MM.1S (cell line): ENCODE measurements at regions not wholly inside any gene's neighbourhood (a gene's known extent, or its start where the extent isn't known, plus 50 kb on each side); places are given as distances from the start of the nearest gene placed in this dataset.

Source experiments
- DNase-seq: peaks from one replicate; pipeline ENCODE4 v3.0.0-alpha.2; 2015
- H2AFZ ChIP-seq: fragments of 300-600 bp; sonication (generic); 2 replicates; pipeline ENCODE4 v1.6.0; 2016; ENCODE audit warnings: antibody characterized with exemption, low read length
- H3F3A ChIP-seq: fragments of 300-600 bp; sonication (generic); 2 replicates; pipeline ENCODE4 v1.6.1; 2016; ENCODE audit warnings: mild to moderate bottlenecking, antibody characterized with exemption, low read length, moderate library complexity, mixed read lengths; ENCODE audit not compliant: insufficient read depth
- H3K27ac ChIP-seq: fragments of 300-600 bp; sonication (generic); 2 replicates; pipeline ENCODE4 v1.5.1; 2016; ENCODE audit warnings: mild to moderate bottlenecking, low read length
- H3K27me3 ChIP-seq: fragments of 300-600 bp; sonication (generic); replicated peaks from 2 replicates; pipeline ENCODE4 v1.6.0; 2016; ENCODE audit warnings: low read length; ENCODE audit not compliant: insufficient read depth
- H3K36me3 ChIP-seq: fragments of 300-600 bp; sonication (generic); replicated peaks from 2 replicates; pipeline ENCODE4 v1.6.1; 2016; ENCODE audit warnings: mild to moderate bottlenecking, low read length, mixed read lengths; ENCODE audit not compliant: insufficient read depth
- H3K4me1 ChIP-seq: fragments of 300-600 bp; sonication (generic); 2 replicates; pipeline ENCODE4 v1.6.1; 2016; ENCODE audit warnings: low read length, mixed read lengths
- H3K4me2 ChIP-seq: fragments of 300-600 bp; sonication (generic); 2 replicates; pipeline ENCODE4 v1.6.0; 2016; ENCODE audit warnings: low read depth, low read length
- H3K4me3 ChIP-seq: fragments of 300-600 bp; sonication (generic); 2 replicates; pipeline ENCODE4 v1.5.1; 2016; ENCODE audit warnings: low read length, mixed read lengths
- H3K79me2 ChIP-seq: fragments of 300-600 bp; sonication (generic); 2 replicates; pipeline ENCODE4 v1.6.1; 2016; ENCODE audit warnings: mixed run types, low read length, mixed read lengths
- H3K9ac ChIP-seq: fragments of 300-600 bp; sonication (generic); 2 replicates; pipeline ENCODE4 v1.6.1; 2016; ENCODE audit warnings: low read length, mixed read lengths
- H3K9me2 ChIP-seq: fragments of 300-600 bp; sonication (generic); replicated peaks from 2 replicates; pipeline ENCODE4 v1.6.1; 2016; ENCODE audit warnings: mild to moderate bottlenecking, low read length, mixed read lengths; ENCODE audit not compliant: insufficient read depth
- H3K9me3 ChIP-seq: fragments of 300-600 bp; sonication (generic); replicated peaks from 2 replicates; pipeline ENCODE4 v1.6.1; 2016; ENCODE audit warnings: mild to moderate bottlenecking, low read length, mixed read lengths; ENCODE audit not compliant: insufficient read depth
- H4K20me1 ChIP-seq: fragments of 300-600 bp; sonication (generic); 2 replicates; pipeline ENCODE4 v1.6.1; 2016; ENCODE audit warnings: mild to moderate bottlenecking, low read length, moderate library complexity, mixed read lengths; ENCODE audit not compliant: insufficient read depth
- EZH2 ChIP-seq: fragments of 300-600 bp; sonication (generic); optimal IDR thresholded peaks from 2 replicates; pipeline ENCODE3; 2017; ENCODE audit warnings: low read depth, mild to moderate bottlenecking, antibody characterized with exemption, low read length, mixed read lengths
- EZH2phosphoT487 ChIP-seq: fragments of 300-600 bp; sonication (generic); IDR thresholded peaks from 2 replicates; pipeline ENCODE4 v1.6.1; 2018; ENCODE audit warnings: antibody characterized with exemption, low read length
- TF ChIP-seq, protein P1 (sequence below): fragments of 300-600 bp; sonication (generic); IDR thresholded peaks from 2 replicates; pipeline ENCODE4 v1.5.1; 2016; ENCODE audit warnings: antibody characterized with exemption, low read length, mixed read lengths

DNA sequence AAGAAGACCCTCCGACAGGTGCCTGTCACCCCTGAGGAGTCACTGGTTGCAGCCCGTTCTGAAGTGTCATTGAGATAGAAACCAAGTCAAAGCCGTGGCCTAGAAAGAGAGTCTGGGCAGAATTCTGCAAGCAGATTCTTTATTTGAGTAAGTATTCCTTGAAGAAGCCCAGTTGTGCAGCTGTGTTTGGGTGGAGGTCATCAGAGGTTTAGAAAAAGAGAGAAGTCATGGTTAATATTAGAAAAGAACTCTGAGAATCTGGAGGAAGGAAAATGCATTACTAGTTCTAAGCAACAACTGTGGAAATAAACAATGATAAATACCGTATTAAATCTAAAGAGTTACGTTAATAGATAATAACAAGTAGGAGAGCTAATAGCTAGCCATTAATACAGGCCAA, 118.8 kb upstream of the KIRREL3 start:
- no peak overlapping the region for H3K9ac ChIP-seq
- TF ChIP-seq EZH2 (no peak), EZH2phosphoT487 (no peak)
- TF ChIP-seq, protein P1, sequence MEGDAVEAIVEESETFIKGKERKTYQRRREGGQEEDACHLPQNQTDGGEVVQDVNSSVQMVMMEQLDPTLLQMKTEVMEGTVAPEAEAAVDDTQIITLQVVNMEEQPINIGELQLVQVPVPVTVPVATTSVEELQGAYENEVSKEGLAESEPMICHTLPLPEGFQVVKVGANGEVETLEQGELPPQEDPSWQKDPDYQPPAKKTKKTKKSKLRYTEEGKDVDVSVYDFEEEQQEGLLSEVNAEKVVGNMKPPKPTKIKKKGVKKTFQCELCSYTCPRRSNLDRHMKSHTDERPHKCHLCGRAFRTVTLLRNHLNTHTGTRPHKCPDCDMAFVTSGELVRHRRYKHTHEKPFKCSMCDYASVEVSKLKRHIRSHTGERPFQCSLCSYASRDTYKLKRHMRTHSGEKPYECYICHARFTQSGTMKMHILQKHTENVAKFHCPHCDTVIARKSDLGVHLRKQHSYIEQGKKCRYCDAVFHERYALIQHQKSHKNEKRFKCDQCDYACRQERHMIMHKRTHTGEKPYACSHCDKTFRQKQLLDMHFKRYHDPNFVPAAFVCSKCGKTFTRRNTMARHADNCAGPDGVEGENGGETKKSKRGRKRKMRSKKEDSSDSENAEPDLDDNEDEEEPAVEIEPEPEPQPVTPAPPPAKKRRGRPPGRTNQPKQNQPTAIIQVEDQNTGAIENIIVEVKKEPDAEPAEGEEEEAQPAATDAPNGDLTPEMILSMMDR, result no peak
- no peaks in the 10 kb centered on the region for H4K20me1 ChIP-seq
- no peaks in the 10 kb centered on the region for H3F3A ChIP-seq
- no peak overlapping the region for H2AFZ ChIP-seq
- no peaks in the 10 kb centered on the region for H3K79me2 ChIP-seq
- H3K4me1 ChIP-seq, result no peaks in the 10 kb centered on the region
- no peaks in the 10 kb centered on the region for H3K36me3 ChIP-seq
- H3K27ac ChIP-seq, result no peak overlapping the region
- H3K4me2 ChIP-seq, result no peak overlapping the region
- no peaks in the 10 kb centered on the region for H3K9me3 ChIP-seq
- H3K9me2 ChIP-seq, result no peaks in the 10 kb centered on the region
- H3K27me3 ChIP-seq, result no peaks in the 10 kb centered on the region
- H3K4me3 ChIP-seq, result no peak overlapping the region
- DNase-seq, result no peak

DNA sequence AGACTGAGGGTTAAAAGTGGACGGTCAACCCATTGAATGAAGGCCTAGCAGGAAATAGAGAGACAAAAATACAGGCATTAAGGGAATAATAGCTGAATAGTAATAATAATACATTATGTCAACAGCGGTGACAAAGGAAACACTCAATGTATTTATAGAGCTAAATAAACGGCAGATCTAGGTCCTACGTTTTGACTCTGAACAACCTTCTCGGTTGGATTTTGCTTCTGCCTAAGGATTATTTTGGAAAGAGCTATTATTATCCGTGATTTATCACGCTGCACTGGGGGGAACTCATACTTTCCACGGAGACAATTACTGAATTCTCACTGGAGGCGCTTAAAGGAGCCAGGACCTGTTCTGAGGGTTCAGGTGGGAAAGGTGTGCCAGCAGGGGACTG, 118.2 kb upstream of the KIRREL3 start:
- no peak overlapping the region for H2AFZ ChIP-seq
- DNase-seq, result no peak
- no peak overlapping the region for H3K9ac ChIP-seq
- TF ChIP-seq, protein P1, result no peak
- no peak for TF ChIP-seq EZH2phosphoT487
- H3K4me1 ChIP-seq, result no peaks in the 10 kb centered on the region
- H3F3A ChIP-seq, result no peaks in the 10 kb centered on the region
- H3K4me3 ChIP-seq, result no peak overlapping the region
- no peak overlapping the region for H3K27ac ChIP-seq
- no peaks in the 10 kb centered on the region for H3K79me2 ChIP-seq
- H4K20me1 ChIP-seq, result no peaks in the 10 kb centered on the region
- H3K9me3 ChIP-seq, result no peaks in the 10 kb centered on the region
- H3K27me3 ChIP-seq, result no peaks in the 10 kb centered on the region
- no peak overlapping the region for H3K4me2 ChIP-seq
- H3K9me2 ChIP-seq, result no peaks in the 10 kb centered on the region
- no peaks in the 10 kb centered on the region for H3K36me3 ChIP-seq

DNA sequence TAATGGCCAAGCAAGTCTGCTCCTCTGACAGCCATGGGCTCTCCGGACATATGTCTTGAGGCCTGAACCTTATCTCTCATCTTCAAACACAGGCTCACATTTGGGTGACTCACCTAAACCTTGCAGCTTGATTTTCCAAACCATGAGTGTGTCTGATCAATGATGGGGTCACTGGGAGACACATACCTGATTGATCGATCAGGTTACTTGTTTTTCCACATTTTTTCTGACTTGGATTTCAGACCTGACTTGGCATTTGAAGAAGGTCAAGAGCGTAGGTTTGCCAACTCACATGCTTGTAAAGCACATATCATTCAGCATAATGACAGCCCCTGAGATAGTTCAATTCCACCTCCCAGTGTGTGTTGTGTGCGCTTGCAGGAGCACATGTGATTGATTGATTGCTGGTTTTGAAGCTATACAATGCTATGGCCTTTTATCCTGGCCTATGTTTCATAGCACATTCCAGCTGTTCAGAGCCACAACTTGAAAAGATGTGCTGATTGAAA, 116.7 kb upstream of the KIRREL3 start:
- H3K36me3 ChIP-seq, result no peaks in the 10 kb centered on the region
- no peak overlapping the region for H3K4me2 ChIP-seq
- H2AFZ ChIP-seq, result no peak overlapping the region
- H4K20me1 ChIP-seq, result no peaks in the 10 kb centered on the region
- no peak overlapping the region for H3K9ac ChIP-seq
- DNase-seq, result no peak
- no peaks in the 10 kb centered on the region for H3K27me3 ChIP-seq
- no peak overlapping the region for H3K27ac ChIP-seq
- H3K4me1 ChIP-seq, result no peaks in the 10 kb centered on the region
- H3K9me3 ChIP-seq, result no peaks in the 10 kb centered on the region
- no peaks in the 10 kb centered on the region for H3K9me2 ChIP-seq
- H3K79me2 ChIP-seq, result no peaks in the 10 kb centered on the region
- no peak overlapping the region for H3K4me3 ChIP-seq
- H3F3A ChIP-seq, result no peaks in the 10 kb centered on the region
- TF ChIP-seq, protein P1, result no peak
- no peak for TF ChIP-seq EZH2
- TF ChIP-seq EZH2phosphoT487, result no peak
